ENCODE measurements at regions not wholly inside any gene's neighbourhood (a gene's known extent, or its start where the extent isn't known, plus 50 kb on each side); places are given as distances from the start of the nearest gene placed in this dataset.

GRCh38 chr5:2220741-2221140 lies 338.0 kb upstream of the IRX4 start:
- no peak for DNase-seq

GRCh38 chr5:2219149-2219776 lies 336.5 kb upstream of the IRX4 start:
- DNase-seq, result no peak

GRCh38 chr5:2217219-2217618 lies 334.5 kb upstream of the IRX4 start:
- DNase-seq, result no peak

- DNase-seq, result no peak
Observed at GRCh38 chr5:2214910-2215590, 332.3 kb upstream of the IRX4 start.

GRCh38 chr5:2213121-2213730 lies 330.5 kb upstream of the IRX4 start:
- no peak for DNase-seq

- no peak for DNase-seq
Observed at GRCh38 chr5:2212481-2212880, 329.8 kb upstream of the IRX4 start.

- no peak for DNase-seq
Observed at GRCh38 chr5:2208239-2208544, 325.5 kb upstream of the IRX4 start.

- peak; percentile 51 for DNase-seq
Observed at GRCh38 chr5:2207416-2208238, 324.9 kb upstream of the IRX4 start.

GRCh38 chr5:2207109-2207399 lies 324.3 kb upstream of the IRX4 start:
- no peak for DNase-seq

- DNase-seq, result no peak
Observed at GRCh38 chr5:2206293-2207108, 323.8 kb upstream of the IRX4 start.

GRCh38 chr5:2205596-2206226 lies 323.0 kb upstream of the IRX4 start:
- DNase-seq, result no peak

GRCh38 chr5:2205185-2205585 lies 322.5 kb upstream of the IRX4 start:
- DNase-seq, result no peak

- DNase-seq, result no peak
Observed at GRCh38 chr5:2204366-2205184, 321.9 kb upstream of the IRX4 start.

- DNase-seq, result no peak
Observed at GRCh38 chr5:2203774-2204173, 321.0 kb upstream of the IRX4 start.

- no peak for DNase-seq
Observed at GRCh38 chr5:2201832-2202231, 319.1 kb upstream of the IRX4 start.

- no peak for DNase-seq
Observed at GRCh38 chr5:2201421-2201820, 318.7 kb upstream of the IRX4 start.

GRCh38 chr5:2201011-2201410 lies 318.3 kb upstream of the IRX4 start:
- DNase-seq, result no peak

GRCh38 chr5:2200261-2200950 lies 317.7 kb upstream of the IRX4 start:
- no peak for DNase-seq

GRCh38 chr5:2199697-2200096 lies 317.0 kb upstream of the IRX4 start:
- no peak for DNase-seq

GRCh38 chr5:2196989-2197619 lies 314.4 kb upstream of the IRX4 start:
- DNase-seq, result no peak

GRCh38 chr5:2196416-2196815 lies 313.7 kb upstream of the IRX4 start:
- no peak for DNase-seq

Data from DMS53 (cell line).